K562 (cell line): ENCODE measurements at regions not wholly inside any gene's neighbourhood (a gene's known extent, or its start where the extent isn't known, plus 50 kb on each side); places are given as distances from the start of the nearest gene placed in this dataset.

Experiments
- CBFA2T2 ChIP-seq: fragments of 450-650 bp; conservative IDR thresholded peaks from 2 replicates; pipeline ENCODE4 v1.6.1; 2017; ENCODE audit warnings: mild to moderate bottlenecking
- DEAF1 ChIP-seq: fragments of 450-650 bp; formaldehyde crosslinking; IDR thresholded peaks from 2 replicates; pipeline ENCODE4 v1.4.0; 2020; ENCODE audit warnings: mild to moderate bottlenecking, moderate library complexity
- GATAD2A ChIP-seq: fragments of 450-650 bp; IDR thresholded peaks from 2 replicates; pipeline ENCODE4 v1.6.1; 2017
- GATAD2B ChIP-seq: fragments of 450-650 bp; IDR thresholded peaks from 2 replicates; pipeline ENCODE4 v1.6.1; 2017; ENCODE audit warnings: mild to moderate bottlenecking, borderline replicate concordance
- JUND ChIP-seq, 2 experiments: IDR thresholded peaks; 2 replicates in 1 of 2; 3 replicates in 1 of 2; pipeline ENCODE4 v1.6.1; 2011; ENCODE audit warnings: borderline replicate concordance in 2 of 2, low read depth in 2 of 2, low read length in 2 of 2, improper control_type of control experiment in 1 of 2, missing biosample characterization in 1 of 2, missing genetic modification characterization in 1 of 2, missing genetic modification reagents in 1 of 2
- MYC ChIP-seq, 2 experiments: fragments of 250-450 bp in 1 of 2; sonication (Bioruptor Pico) in 1 of 2; IDR thresholded peaks; 2 replicates each; pipeline versions ENCODE4 v1.5.1 to v1.6.1; 2012 to 2021; ENCODE audit warnings: low read depth in 2 of 2, borderline replicate concordance in 1 of 2, improper control_type of control experiment in 1 of 2, low read length in 1 of 2, mild to moderate bottlenecking in 1 of 2, moderate library complexity in 1 of 2
- NFE2 ChIP-seq: IDR thresholded peaks from 2 replicates; pipeline ENCODE4 v1.6.1; 2014; ENCODE audit warnings: antibody characterized with exemption, low read depth
- NR2F6 ChIP-seq: fragments of 450-650 bp; formaldehyde crosslinking; IDR thresholded peaks from 2 replicates; pipeline ENCODE4 v1.4.0; 2020; ENCODE audit warnings: mild to moderate bottlenecking
- PURB ChIP-seq: sonication (generic); formaldehyde crosslinking; IDR thresholded peaks from 2 replicates; pipeline ENCODE4 v1.9.0; 2021; ENCODE audit warnings: low read depth, mild to moderate bottlenecking, missing genetic modification reagents
- RCOR1 ChIP-seq, 2 experiments: IDR thresholded peaks; 2 replicates each; pipeline ENCODE4 v1.6.1; 2012; ENCODE audit warnings: low read depth in 2 of 2, low read length in 2 of 2, borderline replicate concordance in 1 of 2, improper control_type of control experiment in 1 of 2
- SPI1 ChIP-seq: IDR thresholded peaks from 2 replicates; pipeline ENCODE4 v1.6.1; 2011; ENCODE audit warnings: low read depth, low read length, control low read depth, borderline replicate concordance
- SUPT5H ChIP-seq: fragments of 450-650 bp; IDR thresholded peaks from 2 replicates; pipeline ENCODE4 v1.6.1; 2016
- USF1 ChIP-seq: sonication (generic); formaldehyde crosslinking; IDR thresholded peaks from 2 replicates; pipeline ENCODE4 v1.9.0; 2022; ENCODE audit warnings: mild to moderate bottlenecking, missing genetic modification reagents
- ZEB2 ChIP-seq: fragments of 450-650 bp; IDR thresholded peaks from 2 replicates; pipeline ENCODE4 v1.6.1; 2016
- ZNF121 ChIP-seq: sonication (generic); formaldehyde crosslinking; conservative IDR thresholded peaks from 2 replicates; pipeline ENCODE4 v1.8.0; 2022; ENCODE audit warnings: missing genetic modification reagents
- ZNF184 ChIP-seq: sonication (generic); formaldehyde crosslinking; IDR thresholded peaks from 2 replicates; pipeline ENCODE4 v1.5.0; 2020; ENCODE audit warnings: missing genetic modification reagents
- ZNF592 ChIP-seq: fragments of 450-650 bp; IDR thresholded peaks from 2 replicates; pipeline ENCODE4 v1.6.1; 2017; ENCODE audit warnings: antibody characterized with exemption, mild to moderate bottlenecking
- TF ChIP-seq, protein P1 (sequence below): fragments of 250-450 bp; sonication (Bioruptor Pico); IDR thresholded peaks from 2 replicates; pipeline ENCODE4 v1.8.0; 2022; ENCODE audit warnings: inconsistent platforms, mild to moderate bottlenecking, moderate library complexity, borderline replicate concordance
- TF ChIP-seq, protein P2 (sequence below): fragments of 250-450 bp; sonication (Bioruptor Pico); IDR thresholded peaks from 2 replicates; pipeline ENCODE4 v1.8.0; 2022; ENCODE audit warnings: moderate library complexity, mild to moderate bottlenecking, inconsistent platforms
- TF ChIP-seq, protein P3 (sequence below): sonication (generic); IDR thresholded peaks from 2 replicates; pipeline ENCODE4 v1.6.1; 2016

DNA sequence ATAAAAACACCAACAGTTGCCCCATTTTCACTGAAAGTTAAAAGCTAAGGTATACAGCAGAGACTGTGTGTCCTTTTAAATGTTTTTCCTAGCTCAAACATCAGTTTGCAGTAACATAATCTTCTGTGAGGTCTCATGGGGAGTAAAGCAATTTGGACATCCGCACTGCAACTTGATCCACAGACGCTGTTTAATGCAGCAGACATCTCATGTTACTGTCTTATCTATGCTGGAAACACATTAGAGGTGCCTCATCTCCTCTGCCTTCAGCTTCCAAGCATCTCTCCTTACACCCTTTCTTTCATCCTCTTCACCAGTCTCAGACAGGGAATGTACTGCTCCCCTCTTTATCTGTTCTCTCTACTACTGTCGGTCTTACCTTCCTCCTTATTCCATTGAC, 53.7 kb upstream of the ATP11B start (continued):
- TF ChIP-seq DEAF1 (CRISPR knock-in tag) (no peak), SUPT5H (no peak), ZNF184 (CRISPR knock-in tag) (no peak), GATAD2B (no peak), PURB (CRISPR knock-in tag) (no peak), NR2F6 (CRISPR knock-in tag) (no peak), SPI1 (no peak), CBFA2T2 (peak; percentile 38), GATAD2A (peak; percentile 52; the same call in 1 of the 2 replicates), MYC (IDR thresholded peaks at IDR 0.05; ENCODE audit: low read depth, low read length) (no peak), MYC (CRISPR knock-in tag; IDR thresholded peaks at IDR 0.05; ENCODE audit: borderline replicate concordance, low read depth) (no peak), ZEB2 (peak; percentile 35; the same call in 1 of the 2 replicates), ZNF592 (no peak), JUND (IDR thresholded peaks at IDR 0.05; ENCODE audit: borderline replicate concordance, low read depth, low read length) (no peak), JUND (tag; IDR thresholded peaks at IDR 0.05; ENCODE audit: borderline replicate concordance, low read depth, low read length) (no peak; the same call in 2 of the 3 replicates), RCOR1 (IDR thresholded peaks at IDR 0.05; ENCODE audit: borderline replicate concordance in 1 of 2, low read depth in 2 of 2, low read length in 2 of 2) (peak in 1 of 2 experiments; percentile 91; a peak in 2 of 4 replicates), ZNF121 (CRISPR knock-in tag) (no peak), USF1 (CRISPR knock-in tag) (no peak), NFE2 (0 out of 2 replicates have a peak, but pooled peaks have one; percentile 0)
- TF ChIP-seq, protein P1, sequence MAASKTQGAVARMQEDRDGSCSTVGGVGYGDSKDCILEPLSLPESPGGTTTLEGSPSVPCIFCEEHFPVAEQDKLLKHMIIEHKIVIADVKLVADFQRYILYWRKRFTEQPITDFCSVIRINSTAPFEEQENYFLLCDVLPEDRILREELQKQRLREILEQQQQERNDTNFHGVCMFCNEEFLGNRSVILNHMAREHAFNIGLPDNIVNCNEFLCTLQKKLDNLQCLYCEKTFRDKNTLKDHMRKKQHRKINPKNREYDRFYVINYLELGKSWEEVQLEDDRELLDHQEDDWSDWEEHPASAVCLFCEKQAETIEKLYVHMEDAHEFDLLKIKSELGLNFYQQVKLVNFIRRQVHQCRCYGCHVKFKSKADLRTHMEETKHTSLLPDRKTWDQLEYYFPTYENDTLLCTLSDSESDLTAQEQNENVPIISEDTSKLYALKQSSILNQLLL (CRISPR knock-in tag): no peak
- TF ChIP-seq, protein P2, sequence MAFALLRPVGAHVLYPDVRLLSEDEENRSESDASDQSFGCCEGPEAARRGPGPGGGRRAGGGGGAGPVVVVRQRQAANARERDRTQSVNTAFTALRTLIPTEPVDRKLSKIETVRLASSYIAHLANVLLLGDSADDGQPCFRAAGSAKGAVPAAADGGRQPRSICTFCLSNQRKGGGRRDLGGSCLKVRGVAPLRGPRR: no peak
- TF ChIP-seq, protein P3, sequence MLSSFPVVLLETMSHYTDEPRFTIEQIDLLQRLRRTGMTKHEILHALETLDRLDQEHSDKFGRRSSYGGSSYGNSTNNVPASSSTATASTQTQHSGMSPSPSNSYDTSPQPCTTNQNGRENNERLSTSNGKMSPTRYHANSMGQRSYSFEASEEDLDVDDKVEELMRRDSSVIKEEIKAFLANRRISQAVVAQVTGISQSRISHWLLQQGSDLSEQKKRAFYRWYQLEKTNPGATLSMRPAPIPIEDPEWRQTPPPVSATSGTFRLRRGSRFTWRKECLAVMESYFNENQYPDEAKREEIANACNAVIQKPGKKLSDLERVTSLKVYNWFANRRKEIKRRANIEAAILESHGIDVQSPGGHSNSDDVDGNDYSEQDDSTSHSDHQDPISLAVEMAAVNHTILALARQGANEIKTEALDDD: no peak; the same call in 1 of the 2 replicates
